ENCODE measurements at regions not wholly inside any gene's neighbourhood (a gene's known extent, or its start where the extent isn't known, plus 50 kb on each side); places are given as distances from the start of the nearest gene placed in this dataset.

GRCh38 chr13:54373211-54373610 lies 1344.6 kb downstream of the OLFM4 start:
- TF ChIP-seq, protein P1, sequence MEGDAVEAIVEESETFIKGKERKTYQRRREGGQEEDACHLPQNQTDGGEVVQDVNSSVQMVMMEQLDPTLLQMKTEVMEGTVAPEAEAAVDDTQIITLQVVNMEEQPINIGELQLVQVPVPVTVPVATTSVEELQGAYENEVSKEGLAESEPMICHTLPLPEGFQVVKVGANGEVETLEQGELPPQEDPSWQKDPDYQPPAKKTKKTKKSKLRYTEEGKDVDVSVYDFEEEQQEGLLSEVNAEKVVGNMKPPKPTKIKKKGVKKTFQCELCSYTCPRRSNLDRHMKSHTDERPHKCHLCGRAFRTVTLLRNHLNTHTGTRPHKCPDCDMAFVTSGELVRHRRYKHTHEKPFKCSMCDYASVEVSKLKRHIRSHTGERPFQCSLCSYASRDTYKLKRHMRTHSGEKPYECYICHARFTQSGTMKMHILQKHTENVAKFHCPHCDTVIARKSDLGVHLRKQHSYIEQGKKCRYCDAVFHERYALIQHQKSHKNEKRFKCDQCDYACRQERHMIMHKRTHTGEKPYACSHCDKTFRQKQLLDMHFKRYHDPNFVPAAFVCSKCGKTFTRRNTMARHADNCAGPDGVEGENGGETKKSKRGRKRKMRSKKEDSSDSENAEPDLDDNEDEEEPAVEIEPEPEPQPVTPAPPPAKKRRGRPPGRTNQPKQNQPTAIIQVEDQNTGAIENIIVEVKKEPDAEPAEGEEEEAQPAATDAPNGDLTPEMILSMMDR (IDR thresholded peaks at IDR 0.05): no peak
- TF ChIP-seq POLR2A (IDR thresholded peaks at IDR 0.05): no peak

Data from thyroid gland (tissue), 4 donors.